H1 (cell line): ENCODE measurements at regions not wholly inside any gene's neighbourhood (a gene's known extent, or its start where the extent isn't known, plus 50 kb on each side); places are given as distances from the start of the nearest gene placed in this dataset.

Experiments
- CTCF ChIA-PET: fragments of 300-600 bp; sonication (Branson Sonifier 250); formaldehyde crosslinking; loops from one replicate; lab custom pipeline; 2021; ENCODE audit not compliant: partially characterized antibody; lab: Charles Lee
- POLR2A ChIA-PET: fragments of 300-600 bp; sonication (Branson Sonifier 250); formaldehyde crosslinking; loops from one replicate; lab custom pipeline; 2021; ENCODE audit warnings: inconsistent platforms; ENCODE audit not compliant: partially characterized antibody; lab: Charles Lee
- DNase-seq, 2 experiments: peaks; one replicate each; pipeline versions ENCODE4 v3.0.0 to v3.0.0-alpha.2; 2010 to 2022; ENCODE audit warnings: low spot score in 2 of 2, low read depth in 1 of 2, mixed read lengths in 1 of 2
- FAIRE-seq: peaks from 2 replicates; lab custom pipeline; 2011; peaks lifted over from hg19 to GRCh38; lab: Jason Lieb, UNC
- H2AFZ ChIP-seq: 2 replicates; pipeline ENCODE4 v1.8.1; 2012; ENCODE audit warnings: low read length, inconsistent platforms
- H2AK5ac ChIP-seq: 2 replicates; pipeline ENCODE4 v1.6.1; 2013; ENCODE audit warnings: low read depth, low read length
- H2BK120ac ChIP-seq: replicated peaks from 2 replicates; pipeline ENCODE3; 2013; ENCODE audit warnings: low read depth, low read length, inconsistent platforms
- H2BK12ac ChIP-seq: 2 replicates; pipeline ENCODE4 v1.6.1; 2013; ENCODE audit warnings: low read depth, low read length
- H2BK15ac ChIP-seq: 2 replicates; pipeline ENCODE4 v1.6.1; 2013; ENCODE audit warnings: low read length
- H2BK20ac ChIP-seq: 2 replicates; pipeline ENCODE4 v1.6.1; 2013; ENCODE audit warnings: low read length
- H2BK5ac ChIP-seq: 2 replicates; pipeline ENCODE4 v1.6.1; 2013; ENCODE audit warnings: low read depth, low read length
- H3K14ac ChIP-seq: 2 replicates; pipeline ENCODE4 v1.6.1; 2013; ENCODE audit warnings: inconsistent platforms; ENCODE audit not compliant: insufficient read length
- H3K18ac ChIP-seq: 2 replicates; pipeline ENCODE4 v1.6.1; 2013; ENCODE audit warnings: low read length; ENCODE audit errors: extremely low read depth
- H3K23ac ChIP-seq: 2 replicates; pipeline ENCODE4 v1.6.1; 2013; ENCODE audit warnings: inconsistent platforms; ENCODE audit not compliant: insufficient read length
- H3K23me2 ChIP-seq: 2 replicates; pipeline ENCODE4 v1.6.1; 2013; ENCODE audit warnings: low read depth, low read length
- H3K27ac ChIP-seq: 2 replicates; pipeline ENCODE4 v1.6.1; 2011; ENCODE audit warnings: low read depth, low read length, inconsistent platforms
- H3K27me3 ChIP-seq, 4 experiments: replicated peaks in 1 of 4; 1 replicate in 1 of 4; 2 replicates in 3 of 4; pipeline versions ENCODE4 v1.6.1 to v1.8.1; 2011 to 2013; ENCODE audit warnings: low read length in 3 of 4, mild to moderate bottlenecking in 3 of 4, inconsistent platforms in 2 of 4, mixed read lengths in 2 of 4, moderate library complexity in 1 of 4; ENCODE audit not compliant: control insufficient read depth in 3 of 4, insufficient read depth in 3 of 4; ENCODE audit errors: extremely low read depth in 1 of 4
- H3K36me3 ChIP-seq, 4 experiments: 2 replicates each; pipeline versions ENCODE4 v1.6.1 to v1.8.1; 2011 to 2013; ENCODE audit warnings: mild to moderate bottlenecking in 4 of 4, low read length in 3 of 4, moderate library complexity in 2 of 4, control low read depth in 1 of 4, inconsistent platforms in 1 of 4; ENCODE audit not compliant: insufficient read depth in 4 of 4, control insufficient read depth in 2 of 4
- H3K4ac ChIP-seq: replicated peaks from 2 replicates; pipeline ENCODE3; 2013; ENCODE audit warnings: low read length, low read depth, mixed read lengths, inconsistent platforms; ENCODE audit not compliant: insufficient read length
- H3K4me1 ChIP-seq, 4 experiments: replicated peaks in 1 of 4; 1 replicate in 1 of 4; 2 replicates in 3 of 4; pipeline versions ENCODE4 v1.6.1 to v1.8.1; 2011 to 2013; ENCODE audit warnings: low read length in 3 of 4, inconsistent platforms in 2 of 4, mixed read lengths in 1 of 4; ENCODE audit not compliant: insufficient read depth in 4 of 4, control insufficient read depth in 3 of 4
- H3K4me2 ChIP-seq, 2 experiments: 2 replicates each; pipeline versions ENCODE4 v1.6.1 to v1.8.1; 2011 to 2013; ENCODE audit warnings: low read depth in 2 of 2, low read length in 2 of 2, control low read depth in 1 of 2, inconsistent platforms in 1 of 2, mild to moderate bottlenecking in 1 of 2; ENCODE audit not compliant: insufficient read depth in 1 of 2
- H3K4me3 ChIP-seq, 4 experiments: fragments of 200-600, 300-600 bp in 1 of 4; sonication (generic), shearing (Covaris generic), sonication (Bioruptor Twin) in 1 of 4; 2 replicates each; pipeline versions ENCODE4 v1.5.1 to v1.8.1; 2011 to 2016; ENCODE audit warnings: low read length in 4 of 4, low read depth in 3 of 4, control low read depth in 2 of 4, inconsistent platforms in 2 of 4, mild to moderate bottlenecking in 2 of 4, mixed read lengths in 1 of 4, moderate library complexity in 1 of 4; ENCODE audit not compliant: insufficient read depth in 2 of 4; ENCODE audit errors: extremely low read depth in 1 of 4
- H3K56ac ChIP-seq: replicated peaks from 2 replicates; pipeline ENCODE3; 2013; ENCODE audit warnings: low read depth, mild to moderate bottlenecking, mixed read lengths, low read length, inconsistent platforms; ENCODE audit not compliant: insufficient read length
- H3K79me1 ChIP-seq: 2 replicates; pipeline ENCODE4 v1.6.1; 2013; ENCODE audit warnings: low read depth, low read length, control low read depth
- H3K79me2 ChIP-seq, 2 experiments: 2 replicates each; pipeline versions ENCODE4 v1.6.1 to v1.8.1; 2012 to 2013; ENCODE audit warnings: low read length in 2 of 2, mild to moderate bottlenecking in 2 of 2, inconsistent platforms in 1 of 2; ENCODE audit not compliant: insufficient read depth in 2 of 2, control insufficient read depth in 1 of 2
- H3K9ac ChIP-seq, 4 experiments: replicated peaks in 1 of 4; 1 replicate in 1 of 4; 2 replicates in 3 of 4; pipeline versions ENCODE4 v1.6.1 to v1.8.1; 2011 to 2013; ENCODE audit warnings: low read depth in 3 of 4, low read length in 3 of 4, control low read depth in 2 of 4, mild to moderate bottlenecking in 2 of 4, moderate library complexity in 2 of 4, inconsistent platforms in 1 of 4; ENCODE audit errors: extremely low read depth in 1 of 4
- H3K9me3 ChIP-seq, 2 experiments: 2 replicates each; pipeline versions ENCODE4 v1.6.1 to v1.8.1; 2012 to 2013; ENCODE audit warnings: mild to moderate bottlenecking in 2 of 2, moderate library complexity in 2 of 2, control low read depth in 1 of 2, inconsistent platforms in 1 of 2, low read depth in 1 of 2, low read length in 1 of 2, mixed read lengths in 1 of 2; ENCODE audit not compliant: insufficient read depth in 2 of 2
- H4K20me1 ChIP-seq, 2 experiments: replicated peaks in 1 of 2; 2 replicates each; pipeline versions ENCODE3 to v1.8.1; 2011 to 2013; ENCODE audit warnings: inconsistent platforms in 2 of 2, low read length in 2 of 2, mild to moderate bottlenecking in 1 of 2; ENCODE audit not compliant: insufficient read depth in 2 of 2, control insufficient read depth in 1 of 2
- H4K5ac ChIP-seq: 2 replicates; pipeline ENCODE4 v1.6.1; 2013; ENCODE audit warnings: low read length, low read depth, mixed read lengths, inconsistent platforms; ENCODE audit not compliant: insufficient read length
- H4K8ac ChIP-seq: 2 replicates; pipeline ENCODE4 v1.8.0; 2013; ENCODE audit warnings: mild to moderate bottlenecking, moderate library complexity, low read length, inconsistent platforms; ENCODE audit not compliant: insufficient read depth; ENCODE audit errors: extremely low read depth
- H4K91ac ChIP-seq: replicated peaks from 2 replicates; pipeline ENCODE3; 2013; ENCODE audit warnings: low read length, mixed read lengths, inconsistent platforms; ENCODE audit not compliant: insufficient read length
- BCL11A ChIP-seq, 2 experiments: IDR thresholded peaks; one replicate each; pipeline ENCODE4 v1.6.1; 2011; ENCODE audit warnings: low read depth in 2 of 2, low read length in 2 of 2, mild to moderate bottlenecking in 2 of 2
- CHD2 ChIP-seq: IDR thresholded peaks from 2 replicates; pipeline ENCODE4 v1.6.1; 2012; ENCODE audit warnings: low read length, improper control_type of control experiment
- EZH2 ChIP-seq: fragments of 200-600 bp; sonication (generic); IDR thresholded peaks from 2 replicates; pipeline ENCODE4 v1.7.1; 2012; ENCODE audit warnings: low read depth, mild to moderate bottlenecking, moderate library complexity, low read length, inconsistent platforms; ENCODE audit not compliant: severe bottlenecking
- HDAC2 ChIP-seq, 2 experiments: fragments of 300-600 bp in 1 of 2; sonication (generic) in 1 of 2; IDR thresholded peaks; 2 replicates each; pipeline ENCODE4 v1.6.1; 2011 to 2012; ENCODE audit warnings: low read depth in 2 of 2, low read length in 2 of 2, mild to moderate bottlenecking in 2 of 2, moderate library complexity in 2 of 2, borderline replicate concordance in 1 of 2, inconsistent platforms in 1 of 2
- WGBS, 2 experiments: shearing (Covaris generic) in 1 of 2; methylation state at CpG; one replicate each; pipeline versions ENCODE4 v1.1.6 to v1.1.7; 2013 to 2015; ENCODE audit warnings: low lambda C conversion rate in 2 of 2, mixed read lengths in 2 of 2, inconsistent platforms in 1 of 2, low coverage in 1 of 2, missing lambda C conversion rate in 1 of 2; ENCODE audit not compliant: insufficient replicate concordance in 2 of 2, insufficient coverage in 1 of 2, insufficient read length in 1 of 2; ENCODE audit errors: extremely low coverage in 1 of 2, missing lambda C conversion rate in 1 of 2; 5-methylcytosine and 5-hydroxymethylcytosine counted together

DNA sequence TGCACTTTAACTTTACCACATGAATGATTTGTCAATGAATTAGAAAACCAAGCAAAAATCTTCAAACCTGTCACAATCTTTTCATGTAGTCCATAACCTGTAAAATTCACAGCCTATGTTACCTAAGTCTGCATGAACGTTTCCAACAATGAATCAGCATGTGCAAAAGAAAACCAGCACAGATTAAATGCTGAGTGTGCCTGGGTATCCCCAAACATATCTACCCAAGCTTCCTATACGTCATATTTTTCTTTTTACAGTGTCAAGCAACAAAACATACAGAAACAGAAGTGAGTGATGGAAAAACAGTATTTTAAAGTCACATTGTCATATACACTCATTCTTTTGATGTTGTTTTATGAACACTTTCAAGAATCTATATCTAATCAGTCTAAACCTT lies 713.5 kb downstream of the RFPL4B start:
- H2BK12ac ChIP-seq, result no peak overlapping the region
- H3K9ac ChIP-seq, result no peak overlapping the region
- no peak overlapping the region for H2BK20ac ChIP-seq
- FAIRE-seq, result no peak
- no peak for DNase-seq
- H3K9me3 ChIP-seq, result peaks cover 0 to 3% of the 10 kb centered on the region in 2 experiments; a peak in 1 of 4 replicates
- no peak overlapping the region for H2AK5ac ChIP-seq
- no peaks in the 10 kb centered on the region for H3K36me3 ChIP-seq
- H3K4me3 ChIP-seq, result no peak overlapping the region
- 78% methylated on average over 2 of the region's 2 CpGs; no CpG with 5 or more reads in 1 of the 2 experiments for WGBS, 2 experiments
- H3K4me1 ChIP-seq, result peaks cover 0 to 3% (median 0%) of the 10 kb centered on the region in 4 experiments; a peak in 1 of 7 replicates
- ChIA-PET CTCF (no interaction called here), POLR2A (no interaction called here)
- no peak overlapping the region for H3K4ac ChIP-seq
- H3K23ac ChIP-seq, result no peak overlapping the region
- H3K4me2 ChIP-seq, result no peak overlapping the region
- H2AFZ ChIP-seq, result no peak overlapping the region
- TF ChIP-seq CHD2, result no peak
- no peak for TF ChIP-seq EZH2
- no peak for TF ChIP-seq HDAC2 (IDR thresholded peaks at IDR 0.05; ENCODE audit: borderline replicate concordance in 1 of 2, low read depth in 2 of 2, low read length in 2 of 2)
- no peak for TF ChIP-seq BCL11A (IDR thresholded peaks at IDR 0.05; ENCODE audit: low read depth in 2 of 2, low read length in 2 of 2)
- H2BK120ac ChIP-seq, result no peak overlapping the region
- no peak overlapping the region for H3K56ac ChIP-seq
- no peaks in the 10 kb centered on the region for H4K20me1 ChIP-seq
- no peak overlapping the region for H3K14ac ChIP-seq
- H3K79me1 ChIP-seq, result no peaks in the 10 kb centered on the region
- H3K27me3 ChIP-seq, result no peaks in the 10 kb centered on the region
- H3K23me2 ChIP-seq, result no peaks in the 10 kb centered on the region
- H2BK15ac ChIP-seq, result no peak overlapping the region
- H4K5ac ChIP-seq, result no peak overlapping the region
- H3K18ac ChIP-seq, result no peak overlapping the region
- H3K27ac ChIP-seq, result no peak overlapping the region
- no peak overlapping the region for H4K91ac ChIP-seq
- no peak overlapping the region for H2BK5ac ChIP-seq
- H3K79me2 ChIP-seq, result no peaks in the 10 kb centered on the region
- no peak overlapping the region for H4K8ac ChIP-seq
